ENCODE measurements at regions not wholly inside any gene's neighbourhood (a gene's known extent, or its start where the extent isn't known, plus 50 kb on each side); places are given as distances from the start of the nearest gene placed in this dataset.
"Not testable (repeated sequence)": the region's sequence is repeated elsewhere in the genome, so short reads cannot be mapped to it uniquely, and the experiment has no call there.

DNA sequence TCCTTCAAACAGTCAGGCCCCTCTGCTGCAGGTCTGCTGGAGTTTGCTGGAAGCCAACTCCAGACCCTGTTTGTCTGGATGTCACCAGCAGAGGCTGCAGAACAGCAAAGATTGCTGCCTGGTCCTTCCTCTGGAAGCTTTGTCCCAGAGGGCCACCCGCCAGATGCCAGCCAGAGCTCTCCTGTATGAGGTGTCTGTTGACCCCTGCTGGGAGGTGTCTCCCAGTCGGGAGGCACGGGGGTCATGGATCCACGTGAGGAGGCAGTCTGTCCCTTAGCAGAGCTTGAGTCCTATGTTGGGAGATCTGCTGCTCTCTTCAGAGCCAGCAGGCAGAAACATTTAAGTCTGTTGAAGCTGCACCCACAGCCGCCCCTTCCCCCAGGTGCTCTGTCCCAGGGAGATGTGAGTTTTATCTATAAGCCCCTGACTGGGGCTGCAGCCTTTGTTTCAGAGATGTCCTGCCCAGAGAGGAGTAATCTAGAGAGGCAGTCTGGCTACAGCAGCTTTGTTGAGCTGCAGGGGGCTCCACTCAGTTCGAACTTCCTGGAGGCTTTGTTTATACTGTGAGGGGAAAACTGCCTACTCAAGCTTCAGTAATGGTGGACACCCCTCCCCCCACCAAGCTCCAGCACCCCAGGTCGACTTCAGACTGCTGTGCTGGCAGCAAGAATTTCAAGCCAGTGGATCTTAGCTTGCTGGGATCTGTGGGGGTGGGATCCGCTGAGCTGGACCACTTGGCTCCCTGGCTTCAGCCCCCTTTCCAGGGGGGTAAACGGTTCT is 72.1 kb downstream of the OGFRL1 start:
- DNase-seq; H3K27ac ChIP-seq; H3K4me1 ChIP-seq; intact Hi-C loops (cut with DNase I); ATAC-seq; H3K9me3 ChIP-seq; H3K4me3 ChIP-seq; H3K36me3 ChIP-seq; H3K27me3 ChIP-seq: not testable (repeated sequence)

DNA sequence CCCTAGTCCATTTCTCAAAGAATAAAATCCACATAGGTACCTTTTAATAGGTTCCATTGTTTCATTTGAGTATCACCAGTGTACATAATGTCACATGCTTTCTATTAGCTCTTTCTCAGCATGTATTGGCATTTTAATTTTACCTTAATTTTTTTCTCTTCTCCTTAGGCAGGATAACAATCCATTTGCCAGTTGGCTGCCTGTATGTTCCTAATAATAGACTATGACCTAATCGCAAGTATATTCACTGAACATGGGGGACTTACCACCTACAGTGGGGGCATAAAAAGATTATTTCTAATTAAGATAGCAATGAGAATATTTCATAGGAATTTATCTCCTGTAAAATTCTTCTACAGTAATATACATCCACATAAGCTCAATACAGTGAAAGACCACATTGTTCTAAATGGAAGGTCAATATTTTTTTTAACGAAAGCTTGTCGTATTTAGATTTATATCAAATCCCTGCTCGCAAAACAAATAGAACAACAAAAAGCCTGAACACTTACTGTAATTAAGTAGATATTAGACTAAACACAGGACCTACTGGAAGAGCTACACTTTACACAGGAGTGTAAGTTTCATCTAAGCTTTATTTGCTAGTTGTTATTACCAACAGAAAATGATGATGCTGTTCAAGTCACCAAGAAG is 76.4 kb downstream of the OGFRL1 start:
- Histone ChIP-seq H3K36me3 (no peaks in the 10 kb centered on the region), H3K9me3 (no peaks in the 10 kb centered on the region), H3K4me3 (no peak overlapping the region), H3K27ac (no peak overlapping the region), H3K4me1 (peaks cover 11 to 19% of the 10 kb centered on the region in 2 donors), H3K27me3 (no peaks in the 10 kb centered on the region)
- ATAC-seq: no peak
- intact Hi-C loops (cut with DNase I): no loop called here
- no peak for DNase-seq
- TF ChIP-seq, protein P1, sequence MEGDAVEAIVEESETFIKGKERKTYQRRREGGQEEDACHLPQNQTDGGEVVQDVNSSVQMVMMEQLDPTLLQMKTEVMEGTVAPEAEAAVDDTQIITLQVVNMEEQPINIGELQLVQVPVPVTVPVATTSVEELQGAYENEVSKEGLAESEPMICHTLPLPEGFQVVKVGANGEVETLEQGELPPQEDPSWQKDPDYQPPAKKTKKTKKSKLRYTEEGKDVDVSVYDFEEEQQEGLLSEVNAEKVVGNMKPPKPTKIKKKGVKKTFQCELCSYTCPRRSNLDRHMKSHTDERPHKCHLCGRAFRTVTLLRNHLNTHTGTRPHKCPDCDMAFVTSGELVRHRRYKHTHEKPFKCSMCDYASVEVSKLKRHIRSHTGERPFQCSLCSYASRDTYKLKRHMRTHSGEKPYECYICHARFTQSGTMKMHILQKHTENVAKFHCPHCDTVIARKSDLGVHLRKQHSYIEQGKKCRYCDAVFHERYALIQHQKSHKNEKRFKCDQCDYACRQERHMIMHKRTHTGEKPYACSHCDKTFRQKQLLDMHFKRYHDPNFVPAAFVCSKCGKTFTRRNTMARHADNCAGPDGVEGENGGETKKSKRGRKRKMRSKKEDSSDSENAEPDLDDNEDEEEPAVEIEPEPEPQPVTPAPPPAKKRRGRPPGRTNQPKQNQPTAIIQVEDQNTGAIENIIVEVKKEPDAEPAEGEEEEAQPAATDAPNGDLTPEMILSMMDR (IDR thresholded peaks at IDR 0.05): no peak

DNA sequence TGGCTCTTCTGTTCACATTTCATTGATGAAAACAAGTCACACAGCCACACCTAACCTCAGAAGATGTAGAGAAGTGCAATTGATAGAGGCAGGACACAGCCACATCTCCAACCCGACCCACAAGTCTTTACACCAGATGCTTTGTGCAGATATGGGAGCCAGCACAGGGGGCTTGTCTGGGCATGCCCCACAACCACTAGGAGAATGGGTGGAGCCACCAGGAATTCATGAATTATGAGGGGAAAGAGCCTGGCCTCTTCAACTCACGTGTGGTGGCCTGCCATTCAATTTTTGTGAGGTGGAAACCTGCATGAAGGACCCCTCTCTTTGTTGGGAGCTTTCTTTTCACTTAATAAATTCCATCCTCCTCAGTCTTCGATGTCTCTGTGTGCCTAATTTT is 79.1 kb downstream of the OGFRL1 start:
- Histone ChIP-seq H3K27ac (no peak overlapping the region), H3K27me3 (no peaks in the 10 kb centered on the region), H3K9me3 (no peaks in the 10 kb centered on the region), H3K4me3 (no peak overlapping the region), H3K36me3 (no peaks in the 10 kb centered on the region), H3K4me1 (peaks cover 11 to 19% of the 10 kb centered on the region in 2 donors)
- no peak for DNase-seq
- TF ChIP-seq, protein P1 (IDR thresholded peaks at IDR 0.05): no peak
- intact Hi-C loops (cut with DNase I): no loop called here
- no peak for ATAC-seq

DNA sequence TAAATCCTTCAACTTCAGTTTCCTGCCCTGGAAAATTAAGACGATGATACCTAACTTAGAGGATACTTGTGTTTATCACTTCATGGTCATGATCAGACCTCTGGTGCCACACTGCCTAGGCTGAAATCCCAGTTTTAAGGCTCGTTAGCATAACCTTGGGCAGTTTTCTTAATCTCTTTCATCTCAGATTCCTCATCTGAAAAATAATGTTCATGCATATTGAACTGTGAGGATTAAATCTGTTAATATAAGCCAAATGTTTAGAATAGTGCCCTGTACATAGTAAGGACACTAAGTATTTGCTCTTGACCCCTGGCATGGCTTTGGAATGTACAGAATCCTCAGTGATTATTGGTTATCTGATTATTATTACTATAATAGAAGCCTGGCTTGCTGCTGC is 79.7 kb downstream of the OGFRL1 start:
- Histone ChIP-seq H3K4me1 (peaks cover 11 to 19% of the 10 kb centered on the region in 2 donors), H3K27me3 (no peaks in the 10 kb centered on the region), H3K36me3 (no peaks in the 10 kb centered on the region), H3K4me3 (no peak overlapping the region), H3K27ac (no peak overlapping the region), H3K9me3 (no peaks in the 10 kb centered on the region)
- DNase-seq (no peak), ATAC-seq (no peak)
- TF ChIP-seq, protein P1 (IDR thresholded peaks at IDR 0.05): no peak
- intact Hi-C loops (cut with DNase I): no loop called here

DNA sequence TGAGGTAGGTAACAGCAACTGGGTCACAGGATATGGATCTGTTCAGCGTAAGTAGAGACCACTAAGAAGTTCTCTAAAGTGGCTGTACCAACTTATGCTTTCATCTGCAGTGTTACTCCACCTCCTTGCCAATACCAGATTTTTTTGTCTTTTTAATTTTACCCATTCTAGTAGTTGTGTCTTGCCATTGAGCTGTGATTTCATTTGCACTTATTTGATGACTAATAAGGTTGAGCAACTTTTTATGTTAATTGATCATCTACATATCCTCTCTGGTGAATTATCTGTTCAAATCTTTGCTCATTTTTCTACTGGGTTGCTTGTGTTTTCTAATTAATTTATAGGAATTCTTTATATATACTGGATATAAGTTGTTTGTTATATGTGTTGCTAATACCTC is 82.9 kb downstream of the OGFRL1 start:
- Histone ChIP-seq H3K4me1 (peaks cover 2 to 6% of the 10 kb centered on the region in 2 donors), H3K4me3 (no peak overlapping the region), H3K36me3 (no peaks in the 10 kb centered on the region), H3K27ac (no peak overlapping the region), H3K27me3 (no peaks in the 10 kb centered on the region), H3K9me3 (no peaks in the 10 kb centered on the region)
- ATAC-seq (no peak), DNase-seq (no peak)
- TF ChIP-seq, protein P1 (IDR thresholded peaks at IDR 0.05): no peak
- intact Hi-C loops (cut with DNase I): loop anchor here in 1 of 2 donors (10.0 kb wide), 1 partner anchor 113 kb away; no protein-coding TSS in a partner anchor

Data from left lung (tissue), 4 donors.